Tongue (tissue), 1 donor: ENCODE measurements at regions not wholly inside any gene's neighbourhood (a gene's known extent, or its start where the extent isn't known, plus 50 kb on each side); places are given as distances from the start of the nearest gene placed in this dataset.
"Not testable (repeated sequence)": the region's sequence is repeated elsewhere in the genome, so short reads cannot be mapped to it uniquely, and the experiment has no call there.

ENCODE experiments used
- DNase-seq: peaks from one replicate; pipeline ENCODE4 v3.0.0-alpha.2; 2015

GRCh38 chr12:24361877-24362580 is 412.6 kb upstream of the SOX5 start:
- no peak for DNase-seq

DNA sequence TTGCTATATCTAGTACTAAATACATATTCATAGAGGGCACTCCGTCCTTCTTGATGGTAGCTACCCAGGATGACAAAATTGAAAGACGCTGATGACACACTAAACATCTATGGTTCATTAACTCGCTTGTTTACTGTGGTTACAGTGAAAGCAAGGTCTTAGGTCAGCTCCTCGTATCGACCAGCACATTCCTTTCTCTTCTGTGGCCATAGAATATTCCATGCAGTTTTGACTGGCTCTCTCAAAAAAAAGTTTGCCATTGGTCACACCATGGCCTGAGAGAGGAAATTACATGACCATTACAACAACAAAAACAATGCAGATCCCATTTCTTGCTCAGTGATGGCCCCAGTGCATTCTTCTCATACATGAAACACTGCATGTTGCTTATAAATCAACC is 411.4 kb upstream of the SOX5 start:
- DNase-seq = no peak

DNA sequence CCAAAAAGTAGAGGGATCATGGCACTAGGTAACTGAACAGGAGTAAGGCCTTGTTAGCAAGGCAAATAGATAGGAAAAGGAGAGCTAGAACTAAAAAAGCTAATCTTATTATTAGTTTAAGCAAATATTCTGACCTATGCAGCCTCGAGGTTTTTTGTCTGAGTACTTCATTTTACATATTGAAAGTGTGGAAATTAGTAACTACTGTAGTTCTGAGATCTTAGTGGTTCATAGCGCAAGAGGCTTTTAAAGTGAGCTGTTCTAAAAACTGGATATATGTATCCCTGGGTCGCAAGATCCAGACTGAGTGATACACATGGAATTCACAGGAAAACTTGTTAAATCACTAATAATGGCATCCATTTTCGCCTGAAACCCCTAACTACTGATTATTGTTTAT is 411.0 kb upstream of the SOX5 start:
- DNase-seq = no peak

GRCh38 chr12:24360057-24360456 is 410.6 kb upstream of the SOX5 start:
- DNase-seq = no peak

DNA sequence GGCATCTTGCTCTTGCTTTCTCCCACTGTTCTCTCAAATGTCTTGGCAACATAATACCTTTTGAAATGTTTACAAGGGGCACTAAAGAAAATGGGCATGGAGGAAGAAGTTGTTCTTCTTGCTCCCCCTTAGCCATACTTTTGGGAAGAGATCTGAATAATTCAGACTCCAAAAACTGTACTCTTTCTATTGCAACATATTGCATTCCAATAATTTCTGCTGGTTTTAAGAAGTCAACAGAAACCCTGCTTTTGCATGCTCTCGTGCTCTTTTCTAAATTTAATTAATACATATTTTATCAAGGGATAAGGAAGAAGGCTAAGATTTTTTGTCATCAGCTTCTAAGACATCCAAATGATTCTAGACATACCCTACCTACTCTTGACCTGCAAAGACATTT is 409.9 kb upstream of the SOX5 start:
- no peak for DNase-seq

DNA sequence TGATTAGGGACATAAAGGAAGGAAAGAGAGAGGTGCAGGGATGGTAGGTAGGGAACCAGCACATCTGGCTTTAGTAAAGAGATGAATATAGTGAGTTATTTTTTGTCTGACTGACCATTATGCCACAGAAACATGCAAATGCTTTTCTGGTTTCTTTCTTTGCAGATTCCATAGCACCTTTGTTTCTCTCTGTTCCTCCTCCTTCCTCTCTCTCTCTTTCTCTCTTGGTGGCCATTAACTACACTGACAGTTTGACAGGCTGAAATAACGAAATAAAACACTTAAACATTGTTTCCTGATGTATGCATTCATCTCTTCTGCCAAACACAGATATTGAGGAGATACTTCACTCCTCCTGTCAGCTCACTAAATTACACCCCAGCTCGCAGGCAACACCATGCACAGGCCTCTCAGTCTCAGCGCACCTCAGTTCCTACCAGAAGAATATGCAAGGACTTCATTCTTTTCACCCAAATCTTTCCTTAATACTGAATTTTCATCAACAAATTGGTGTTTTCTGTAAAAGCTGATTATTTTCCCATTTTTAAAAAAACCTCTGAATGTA is 406.9 kb upstream of the SOX5 start:
- DNase-seq = no peak

DNA sequence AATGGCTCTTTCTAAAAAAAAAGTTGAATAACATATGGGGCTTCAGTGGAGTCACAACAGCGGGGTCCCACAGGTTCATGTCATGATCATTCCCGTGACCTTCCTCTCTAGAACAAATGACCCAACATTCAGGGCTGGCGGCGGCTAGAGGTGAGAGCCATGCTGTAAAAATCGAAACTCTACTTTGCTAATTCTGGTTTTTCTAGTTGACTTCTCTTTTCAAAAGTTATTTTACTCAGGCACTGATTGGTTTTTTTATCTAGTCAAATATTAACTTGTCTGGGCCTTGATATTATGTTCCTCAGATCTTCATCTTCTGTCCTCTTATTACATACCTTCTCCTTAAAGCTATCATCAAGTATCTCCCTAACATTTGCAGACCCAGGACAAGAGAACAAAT is 402.9 kb upstream of the SOX5 start:
- DNase-seq = no peak

- DNase-seq = no peak
Observed at GRCh38 chr12:24349051-24349799, 399.8 kb upstream of the SOX5 start.

DNA sequence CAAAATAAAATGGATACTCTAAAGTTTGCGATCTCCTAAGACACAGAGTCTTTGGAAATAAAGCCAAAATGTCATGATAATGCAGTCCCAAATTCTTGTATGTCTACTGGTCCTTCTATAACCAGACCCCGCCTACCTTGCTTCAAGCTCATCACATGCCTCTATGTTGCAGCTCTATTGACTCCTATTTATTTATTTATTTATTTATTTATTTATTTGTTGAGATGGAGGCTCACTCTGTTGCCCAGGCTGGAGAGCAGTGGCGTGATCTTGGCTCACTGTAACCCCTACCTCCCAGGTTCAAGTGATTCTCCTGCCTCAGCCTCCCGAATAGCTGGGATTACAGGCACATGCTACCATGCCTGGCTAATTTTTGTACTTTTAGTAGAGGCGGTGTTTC is 398.7 kb upstream of the SOX5 start:
- not testable (repeated sequence) for DNase-seq

GRCh38 chr12:24328261-24328660 is 378.8 kb upstream of the SOX5 start:
- peak; percentile 5 for DNase-seq

- DNase-seq = no peak
Observed at GRCh38 chr12:24325331-24325730, 375.9 kb upstream of the SOX5 start.

DNA sequence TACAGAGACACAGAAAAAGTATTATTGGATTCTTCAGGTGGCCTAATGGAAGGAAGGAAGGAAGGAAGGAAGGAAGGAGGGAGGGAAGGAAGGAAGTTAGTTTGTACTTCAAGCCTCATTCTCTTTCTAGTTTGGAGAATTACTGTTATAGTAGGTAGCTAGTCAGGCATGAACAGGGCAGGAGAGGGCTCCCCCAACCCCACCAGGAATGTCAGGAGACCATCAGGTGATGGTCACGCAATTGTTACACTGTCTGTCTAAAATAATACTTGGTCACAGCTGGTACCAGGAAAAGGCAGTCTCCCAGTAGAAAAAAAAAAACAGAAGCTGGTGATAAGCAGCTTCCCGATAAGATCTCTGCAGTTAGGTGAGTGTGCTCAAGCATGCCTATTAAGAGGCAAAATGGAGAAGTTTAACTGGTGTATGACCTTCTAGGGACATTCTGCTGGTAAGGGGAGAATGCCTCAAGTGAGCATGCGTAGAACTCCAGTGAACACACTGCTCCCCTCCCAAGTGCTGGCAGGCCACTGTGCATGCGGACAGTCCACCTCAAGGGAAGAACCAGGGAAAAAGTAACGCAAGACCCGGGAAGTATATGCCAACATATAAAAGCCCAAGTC is 358.4 kb upstream of the SOX5 start:
- no peak for DNase-seq

- DNase-seq = no peak
Observed at GRCh38 chr12:24307153-24307552, 357.7 kb upstream of the SOX5 start.

DNA sequence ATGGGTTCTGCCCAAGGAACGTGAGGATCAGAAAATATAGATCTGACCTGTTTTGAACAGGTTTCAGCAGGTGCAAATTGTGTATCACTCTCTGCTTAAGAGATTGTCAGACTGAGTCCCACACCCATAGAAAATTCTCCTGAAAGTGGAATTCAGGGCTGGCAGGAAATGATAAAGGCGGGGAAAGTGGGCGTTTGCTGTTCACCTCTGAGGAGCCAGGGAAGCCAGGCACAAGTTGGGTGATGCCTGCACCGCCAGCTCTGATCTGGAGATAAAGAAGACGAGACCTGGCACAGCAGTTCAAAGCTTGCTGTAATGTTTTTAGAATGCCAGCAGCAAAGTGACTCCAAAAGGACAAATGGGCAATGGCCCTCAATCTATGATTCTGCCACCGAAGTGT is 356.5 kb upstream of the SOX5 start:
- DNase-seq = no peak

GRCh38 chr12:24304285-24304684 is 354.8 kb upstream of the SOX5 start:
- DNase-seq = no peak

- DNase-seq = no peak
Observed at GRCh38 chr12:24302708-24303107, 353.2 kb upstream of the SOX5 start.

- no peak for DNase-seq
Observed at GRCh38 chr12:24297516-24297915, 348.0 kb upstream of the SOX5 start.

DNA sequence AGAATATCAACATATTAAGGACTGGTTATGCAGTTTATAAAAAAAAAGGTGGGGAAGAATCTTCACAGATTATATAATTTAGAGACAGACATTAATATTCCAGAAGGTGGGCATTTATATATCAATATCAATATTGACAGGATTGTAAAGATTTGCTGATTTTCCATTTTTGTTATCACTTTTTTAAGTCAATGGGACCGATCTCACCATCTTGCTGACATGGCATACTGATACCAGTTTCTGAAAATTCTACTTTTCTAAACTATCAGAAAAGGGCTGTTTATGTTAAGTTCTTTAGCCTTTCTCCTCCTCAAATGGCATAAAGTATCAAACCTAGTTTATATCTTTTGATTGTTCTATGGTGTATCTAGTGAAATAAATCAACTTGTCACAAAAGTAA is 344.1 kb upstream of the SOX5 start:
- no peak for DNase-seq

DNA sequence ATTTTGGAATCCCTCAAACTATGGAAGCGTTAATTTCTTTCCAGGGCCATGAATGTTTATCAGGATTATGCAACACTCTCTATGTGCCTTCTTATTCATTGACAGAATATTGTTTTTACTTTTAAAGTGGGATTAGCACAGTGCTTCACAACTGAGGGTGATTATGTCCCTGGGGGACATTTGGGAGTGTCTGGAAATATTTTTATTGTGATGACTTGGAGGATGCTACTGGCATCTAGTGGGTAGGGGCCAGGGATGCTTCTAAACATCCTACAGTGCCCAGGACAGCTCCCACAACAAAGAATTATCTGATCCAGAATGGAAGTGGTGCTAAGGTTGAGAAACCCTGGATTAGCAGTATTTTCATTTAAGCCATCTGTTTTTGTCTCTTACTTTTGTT is 338.5 kb upstream of the SOX5 start:
- no peak for DNase-seq

DNA sequence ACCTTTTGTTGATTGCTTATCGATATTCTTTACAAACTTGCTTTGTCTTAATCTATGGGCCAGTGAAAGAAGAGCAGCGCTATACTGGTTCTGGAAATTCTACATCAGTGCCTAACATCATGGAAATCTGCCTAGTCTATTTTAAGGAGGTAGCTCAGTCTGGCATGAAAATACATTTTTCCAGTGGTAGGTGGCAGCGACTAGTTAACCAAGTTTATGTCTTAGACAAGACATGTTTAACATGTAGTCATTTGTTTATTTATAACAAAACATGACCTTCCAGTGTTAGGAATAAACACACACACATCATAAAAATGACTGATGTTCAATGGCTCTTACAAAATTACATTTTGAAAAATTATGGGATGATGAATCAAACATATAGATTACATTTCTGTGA is 336.0 kb upstream of the SOX5 start:
- no peak for DNase-seq

- no peak for DNase-seq
Observed at GRCh38 chr12:24281341-24281740, 331.9 kb upstream of the SOX5 start.

DNA sequence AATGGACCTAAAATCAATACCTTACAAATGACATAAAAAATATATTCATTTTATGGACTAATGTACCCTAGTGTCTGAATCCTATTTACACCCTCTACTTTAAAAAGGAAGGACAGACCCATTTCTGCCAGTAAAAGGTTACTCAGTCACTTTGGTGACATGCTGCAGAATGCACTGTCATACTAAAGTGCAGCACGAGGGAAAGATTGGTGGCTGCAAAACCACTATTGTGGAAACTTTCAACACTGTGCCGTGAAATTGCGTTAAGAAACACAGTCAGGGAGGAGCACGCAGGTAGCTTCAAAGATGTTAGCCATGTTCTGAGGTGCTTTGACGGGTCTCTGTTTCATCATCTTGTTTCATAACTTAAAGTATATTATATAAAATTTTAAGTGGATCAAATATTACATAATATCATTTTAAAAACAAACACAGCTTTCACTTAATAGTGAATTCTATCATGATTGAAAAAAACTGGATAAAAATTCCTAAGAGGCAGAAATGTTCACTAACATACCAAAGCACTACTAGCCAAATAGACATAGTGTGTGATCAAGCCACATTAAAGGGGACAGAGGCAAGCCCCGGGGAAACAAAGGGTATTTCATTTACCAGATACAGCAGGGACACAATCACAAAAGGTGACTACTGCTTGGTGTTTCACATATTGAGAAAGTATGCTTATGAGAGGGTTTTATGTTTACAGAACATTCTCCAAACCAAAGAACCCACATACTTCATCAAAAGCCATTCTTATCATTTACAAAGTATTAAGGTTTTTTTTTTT is 330.8 kb upstream of the SOX5 start:
- no peak for DNase-seq

GRCh38 chr12:24278832-24279231 is 329.4 kb upstream of the SOX5 start:
- no peak for DNase-seq
